AG09319 (cell line): ENCODE measurements at regions not wholly inside any gene's neighbourhood (a gene's known extent, or its start where the extent isn't known, plus 50 kb on each side); places are given as distances from the start of the nearest gene placed in this dataset.

ENCODE experiments used
- DNase-seq: peaks from one replicate; pipeline ENCODE4 v3.0.0-alpha.2; 2010; ENCODE audit warnings: low read depth; ENCODE audit errors: extremely low read depth
- CTCF ChIP-seq: IDR thresholded peaks from 2 replicates; pipeline ENCODE4 v1.5.1; 2011; ENCODE audit warnings: low read depth, mild to moderate bottlenecking, inconsistent platforms, low read length, moderate library complexity

DNA sequence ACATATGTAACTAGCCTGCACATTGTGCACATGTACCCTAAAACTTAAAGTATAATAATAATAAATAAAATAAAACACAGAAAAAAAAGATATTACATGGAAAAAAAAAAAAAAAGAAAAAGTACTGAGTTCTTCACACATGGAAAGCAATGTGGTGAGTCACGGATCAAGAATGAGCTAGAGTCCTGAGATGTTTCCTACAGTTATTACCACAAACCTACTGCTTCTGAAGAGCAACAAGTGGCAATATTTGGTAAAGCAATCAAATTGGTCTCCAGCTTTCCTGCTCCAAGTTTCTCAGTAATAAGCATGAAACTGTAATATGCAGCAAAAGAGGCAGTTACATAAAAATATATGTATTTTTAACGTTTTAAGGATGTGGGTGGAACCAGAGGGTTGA, 223.3 kb upstream of the SALL1 start:
- peak; percentile 38 for DNase-seq

GRCh38 chr16:51365715-51366114, 214.6 kb upstream of the SALL1 start:
- no peak for DNase-seq

More for the DNA sequence above, 223.3 kb upstream of the SALL1 start:
- TF ChIP-seq CTCF = no peak

GRCh38 chr16:51359141-51359955, 208.3 kb upstream of the SALL1 start:
- TF ChIP-seq CTCF = no peak
- no peak for DNase-seq

More at GRCh38 chr16:51365715-51366114, 214.6 kb upstream of the SALL1 start:
- TF ChIP-seq CTCF = no peak

- DNase-seq = no peak
- TF ChIP-seq CTCF = no peak
Measured at GRCh38 chr16:51357839-51358238, 206.8 kb upstream of the SALL1 start.

DNA sequence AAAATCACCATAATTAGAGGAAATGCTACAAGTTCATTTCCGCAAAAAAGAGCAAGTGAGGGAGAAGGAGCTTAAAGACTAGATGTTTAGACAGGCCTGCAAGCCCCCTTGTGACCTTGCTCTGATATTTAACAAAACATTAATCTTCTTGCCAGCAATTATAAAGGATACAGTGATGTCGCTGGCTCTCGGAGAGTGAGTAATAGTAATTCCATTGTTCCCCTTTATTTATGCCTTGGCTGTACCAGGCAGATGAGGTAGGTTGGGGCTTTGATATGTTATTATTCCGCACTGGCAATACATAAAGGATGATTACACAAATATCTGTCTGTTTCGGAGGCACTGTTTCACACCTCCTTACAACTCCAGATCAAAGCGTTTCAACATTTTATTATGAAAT, 204.8 kb upstream of the SALL1 start:
- no peak for TF ChIP-seq CTCF
- no peak for DNase-seq

DNA sequence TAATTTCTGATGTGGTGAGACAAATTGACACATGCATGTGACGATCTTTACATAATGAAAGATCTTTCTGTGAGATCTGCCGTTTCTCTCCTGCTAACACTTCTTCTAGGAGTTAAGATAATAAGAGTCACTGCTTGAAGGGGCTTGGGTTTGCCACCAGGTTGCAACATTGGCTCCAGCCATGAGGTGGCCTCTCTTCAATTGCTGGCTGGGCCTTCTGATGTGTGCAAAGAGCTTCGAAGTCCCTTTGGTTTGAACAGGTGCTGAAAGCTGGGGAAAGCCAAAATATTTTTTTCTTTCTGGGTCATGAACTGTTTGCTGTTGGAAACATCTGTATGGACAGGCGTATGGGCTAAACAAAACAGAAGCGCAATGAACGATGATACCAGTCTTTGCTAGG, 204.1 kb upstream of the SALL1 start:
- TF ChIP-seq CTCF = no peak
- DNase-seq = no peak

DNA sequence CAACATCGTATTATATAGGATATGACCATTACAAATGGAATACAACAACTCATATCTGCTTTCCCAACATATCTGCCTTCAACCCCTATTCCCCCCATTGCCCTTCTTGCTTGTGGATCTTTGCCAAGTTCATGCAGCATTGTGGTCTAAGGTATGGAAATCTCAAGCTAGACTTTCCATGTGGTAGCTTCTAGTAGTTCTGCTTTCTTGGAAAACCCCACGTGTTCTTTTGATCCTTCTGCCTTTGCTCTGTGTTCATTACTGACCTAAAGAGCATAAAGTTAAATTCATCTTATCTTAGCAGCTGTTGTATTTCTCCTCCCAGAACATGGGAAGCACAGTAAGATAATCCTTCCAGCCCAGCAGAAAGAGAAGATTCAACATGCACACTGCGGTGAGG, 202.0 kb upstream of the SALL1 start:
- no peak for DNase-seq
- no peak for TF ChIP-seq CTCF
